ENCODE measurements at regions not wholly inside any gene's neighbourhood (a gene's known extent, or its start where the extent isn't known, plus 50 kb on each side); places are given as distances from the start of the nearest gene placed in this dataset.
"Not testable (repeated sequence)": the region's sequence is repeated elsewhere in the genome, so short reads cannot be mapped to it uniquely, and the experiment has no call there.

GRCh38 chr3:65303431-65303830, 615.6 kb upstream of the ADAMTS9 start:
- DNase-seq (ENCODE audit: low spot score) = no peak
- intact Hi-C loops (cut with DNase I) = no loop called here

GRCh38 chr3:65291448-65292125, 603.8 kb upstream of the ADAMTS9 start:
- intact Hi-C loops (cut with DNase I) = no loop called here

GRCh38 chr3:65288776-65289175, 601.0 kb upstream of the ADAMTS9 start:
- intact Hi-C loops (cut with DNase I) = no loop called here
- DNase-seq (ENCODE audit: low spot score) = no peak

More at GRCh38 chr3:65291448-65292125, 603.8 kb upstream of the ADAMTS9 start:
- DNase-seq (ENCODE audit: low spot score) = no peak

GRCh38 chr3:65285956-65286355, 598.2 kb upstream of the ADAMTS9 start:
- no peak for DNase-seq (ENCODE audit: low spot score)
- intact Hi-C loops (cut with DNase I) = no loop called here

- DNase-seq (ENCODE audit: low spot score) = no peak
- intact Hi-C loops (cut with DNase I) = no loop called here
These were observed 597.2 kb upstream of the ADAMTS9 start for GRCh38 chr3:65284961-65285360.

- DNase-seq (ENCODE audit: low spot score) = no peak
- intact Hi-C loops (cut with DNase I) = no loop called here
These were observed 596.7 kb upstream of the ADAMTS9 start for GRCh38 chr3:65284546-65284945.

GRCh38 chr3:65279225-65279782, 591.5 kb upstream of the ADAMTS9 start:
- no peak for DNase-seq (ENCODE audit: low spot score)
- intact Hi-C loops (cut with DNase I) = no loop called here

GRCh38 chr3:65277798-65278197, 590.0 kb upstream of the ADAMTS9 start:
- intact Hi-C loops (cut with DNase I) = no loop called here
- DNase-seq (ENCODE audit: low spot score) = no peak

- DNase-seq (ENCODE audit: low spot score) = no peak
- intact Hi-C loops (cut with DNase I) = no loop called here
These were observed 588.8 kb upstream of the ADAMTS9 start for GRCh38 chr3:65276551-65276950.

- intact Hi-C loops (cut with DNase I) = no loop called here
- DNase-seq (ENCODE audit: low spot score) = no peak
These were observed 580.6 kb upstream of the ADAMTS9 start for GRCh38 chr3:65268426-65268825.

- intact Hi-C loops (cut with DNase I) = no loop called here
- no peak for DNase-seq (ENCODE audit: low spot score)
These were observed 578.3 kb upstream of the ADAMTS9 start for GRCh38 chr3:65265942-65266590.

GRCh38 chr3:65265511-65265910, 577.7 kb upstream of the ADAMTS9 start:
- intact Hi-C loops (cut with DNase I) = no loop called here

GRCh38 chr3:65262548-65262947, 574.7 kb upstream of the ADAMTS9 start:
- no peak for DNase-seq (ENCODE audit: low spot score)
- intact Hi-C loops (cut with DNase I) = no loop called here

More at GRCh38 chr3:65265511-65265910, 577.7 kb upstream of the ADAMTS9 start:
- no peak for DNase-seq (ENCODE audit: low spot score)

- intact Hi-C loops (cut with DNase I) = no loop called here
- DNase-seq (ENCODE audit: low spot score) = no peak
These were observed 572.1 kb upstream of the ADAMTS9 start for GRCh38 chr3:65259946-65260345.

- DNase-seq (ENCODE audit: low spot score); intact Hi-C loops (cut with DNase I): not testable (repeated sequence)
These were observed 565.1 kb upstream of the ADAMTS9 start for GRCh38 chr3:65252914-65253313.

- intact Hi-C loops (cut with DNase I) = no loop called here
- no peak for DNase-seq (ENCODE audit: low spot score)
These were observed 564.5 kb upstream of the ADAMTS9 start for GRCh38 chr3:65252266-65252665.

- intact Hi-C loops (cut with DNase I) = no loop called here
- no peak for DNase-seq (ENCODE audit: low spot score)
These were observed 563.6 kb upstream of the ADAMTS9 start for GRCh38 chr3:65251375-65251774.

- intact Hi-C loops (cut with DNase I) = loop anchor here in 1 of 2 donors (5.0 kb wide), 1 partner anchor 714 kb away; no protein-coding TSS in a partner anchor
These were observed 558.8 kb upstream of the ADAMTS9 start for GRCh38 chr3:65246561-65246960.

GRCh38 chr3:65245133-65246063, 557.6 kb upstream of the ADAMTS9 start:
- intact Hi-C loops (cut with DNase I) = loop anchor here in 1 of 2 donors (5.0 kb wide), 1 partner anchor 713 kb away; no protein-coding TSS in a partner anchor
- no peak for DNase-seq (ENCODE audit: low spot score)

More at GRCh38 chr3:65246561-65246960, 558.8 kb upstream of the ADAMTS9 start:
- no peak for DNase-seq (ENCODE audit: low spot score)

- intact Hi-C loops (cut with DNase I) = no loop called here
These were observed 552.6 kb upstream of the ADAMTS9 start for GRCh38 chr3:65240366-65240765.

More at GRCh38 chr3:65240366-65240765, 552.6 kb upstream of the ADAMTS9 start:
- DNase-seq (ENCODE audit: low spot score) = no peak
